CD4-positive, alpha-beta T cell treated with Interleukin-2 at 100 ng/mL for 4 hours (primary cell): ENCODE measurements at regions not wholly inside any gene's neighbourhood (a gene's known extent, or its start where the extent isn't known, plus 50 kb on each side); places are given as distances from the start of the nearest gene placed in this dataset.

Experiments used
- DNase-seq: peaks from one replicate; pipeline ENCODE4 v3.0.0-alpha.2; 2020; ENCODE audit warnings: low spot score

- DNase-seq: no peak
These were observed 323.2 kb upstream of the SALL3 start for GRCh38 chr18:78656346-78656925.

- DNase-seq: no peak
These were observed 321.1 kb upstream of the SALL3 start for GRCh38 chr18:78658531-78658930.

GRCh38 chr18:78659057-78659456 is 320.6 kb upstream of the SALL3 start:
- DNase-seq: no peak

GRCh38 chr18:78659748-78660147 is 319.9 kb upstream of the SALL3 start:
- no peak for DNase-seq

- DNase-seq: no peak
These were observed 319.3 kb upstream of the SALL3 start for GRCh38 chr18:78660311-78660710.

GRCh38 chr18:78661316-78661715 is 318.3 kb upstream of the SALL3 start:
- no peak for DNase-seq

- DNase-seq: no peak
These were observed 316.7 kb upstream of the SALL3 start for GRCh38 chr18:78662879-78663278.

GRCh38 chr18:78664048-78664447 is 315.6 kb upstream of the SALL3 start:
- DNase-seq: no peak

- no peak for DNase-seq
These were observed 314.8 kb upstream of the SALL3 start for GRCh38 chr18:78664848-78665247.

- DNase-seq: no peak
These were observed 314.0 kb upstream of the SALL3 start for GRCh38 chr18:78665644-78666043.

GRCh38 chr18:78666666-78667335 is 312.8 kb upstream of the SALL3 start:
- DNase-seq: no peak

GRCh38 chr18:78670778-78671391 is 308.7 kb upstream of the SALL3 start:
- DNase-seq: no peak

- no peak for DNase-seq
These were observed 308.1 kb upstream of the SALL3 start for GRCh38 chr18:78671551-78671950.

- no peak for DNase-seq
These were observed 306.7 kb upstream of the SALL3 start for GRCh38 chr18:78672862-78673446.

GRCh38 chr18:78673516-78674321 is 305.9 kb upstream of the SALL3 start:
- DNase-seq: no peak

GRCh38 chr18:78675231-78675630 is 304.4 kb upstream of the SALL3 start:
- DNase-seq: no peak

- DNase-seq: no peak
These were observed 302.8 kb upstream of the SALL3 start for GRCh38 chr18:78676622-78677482.

GRCh38 chr18:78677483-78678317 is 301.9 kb upstream of the SALL3 start:
- no peak for DNase-seq

GRCh38 chr18:78678318-78678695 is 301.3 kb upstream of the SALL3 start:
- no peak for DNase-seq

- DNase-seq: no peak
These were observed 300.6 kb upstream of the SALL3 start for GRCh38 chr18:78679031-78679430.
